Glutamatergic neuron (in vitro differentiated cells): ENCODE measurements at regions not wholly inside any gene's neighbourhood (a gene's known extent, or its start where the extent isn't known, plus 50 kb on each side); places are given as distances from the start of the nearest gene placed in this dataset.

Source experiments
- DNase-seq: peaks from one replicate; pipeline ENCODE4 v3.0.0; 2022
- H3K27ac Mint-ChIP-seq: one replicate; pipeline ENCODE4 v1.8.0; 2020; ENCODE audit warnings: mild to moderate bottlenecking, mixed read lengths, inconsistent platforms; ENCODE audit not compliant: unreplicated experiment
- H3K27me3 Mint-ChIP-seq: one replicate; pipeline ENCODE4 v1.8.0; 2020; ENCODE audit warnings: mild to moderate bottlenecking, moderate library complexity, mixed read lengths, inconsistent platforms; ENCODE audit not compliant: unreplicated experiment
- H3K36me3 Mint-ChIP-seq: one replicate; pipeline ENCODE4 v1.8.0; 2020; ENCODE audit warnings: mild to moderate bottlenecking, mixed read lengths, inconsistent platforms; ENCODE audit not compliant: unreplicated experiment
- H3K4me1 Mint-ChIP-seq: one replicate; pipeline ENCODE4 v1.8.0; 2020; ENCODE audit warnings: mild to moderate bottlenecking, low read depth, mixed read lengths, inconsistent platforms; ENCODE audit not compliant: unreplicated experiment
- H3K4me3 Mint-ChIP-seq: one replicate; pipeline ENCODE4 v1.8.0; 2020; ENCODE audit warnings: mild to moderate bottlenecking, mixed read lengths, inconsistent platforms; ENCODE audit not compliant: unreplicated experiment
- H3K9me3 Mint-ChIP-seq: one replicate; pipeline ENCODE4 v1.8.0; 2020; ENCODE audit warnings: mild to moderate bottlenecking, moderate library complexity, mixed read lengths, inconsistent platforms; ENCODE audit not compliant: unreplicated experiment
- CTCF ChIP-seq: fragments of 200-600 bp; sonication (generic); IDR thresholded peaks from one replicate; pipeline ENCODE4 v1.5.0; 2021; ENCODE audit not compliant: partially characterized antibody, unreplicated experiment

GRCh38 chr3:124660599-124660998 is 69.7 kb upstream of the UMPS start:
- TF ChIP-seq CTCF: no peak
- Mint-ChIP-seq H3K4me1 (no peaks in the 10 kb centered on the region), H3K4me3 (no peak overlapping the region), H3K27me3 (peaks cover 3% of the 10 kb centered on the region), H3K9me3 (peaks cover 11% of the 10 kb centered on the region), H3K36me3 (no peaks in the 10 kb centered on the region), H3K27ac (no peak overlapping the region)
- no peak for DNase-seq

GRCh38 chr3:124663690-124664089 is 66.6 kb upstream of the UMPS start:
- H3K27ac Mint-ChIP-seq: no peak overlapping the region
- peaks cover 2% of the 10 kb centered on the region for H3K27me3 Mint-ChIP-seq
- H3K4me3 Mint-ChIP-seq: no peak overlapping the region
- no peak for TF ChIP-seq CTCF
- no peaks in the 10 kb centered on the region for H3K4me1 Mint-ChIP-seq
- H3K36me3 Mint-ChIP-seq: peaks cover 5% of the 10 kb centered on the region
- no peak for DNase-seq
- peaks cover 5% of the 10 kb centered on the region for H3K9me3 Mint-ChIP-seq

GRCh38 chr3:124664804-124665203 is 65.4 kb upstream of the UMPS start:
- H3K4me3 Mint-ChIP-seq: no peak overlapping the region
- no peak overlapping the region for H3K27ac Mint-ChIP-seq
- peaks cover 2% of the 10 kb centered on the region for H3K27me3 Mint-ChIP-seq
- H3K9me3 Mint-ChIP-seq: peaks cover 5% of the 10 kb centered on the region
- peaks cover 5% of the 10 kb centered on the region for H3K36me3 Mint-ChIP-seq
- H3K4me1 Mint-ChIP-seq: no peaks in the 10 kb centered on the region
- no peak for DNase-seq
- TF ChIP-seq CTCF: no peak

GRCh38 chr3:124666067-124666466 is 64.2 kb upstream of the UMPS start:
- TF ChIP-seq CTCF: no peak
- Mint-ChIP-seq H3K4me1 (no peaks in the 10 kb centered on the region), H3K27me3 (peaks cover 2% of the 10 kb centered on the region), H3K4me3 (no peak overlapping the region), H3K36me3 (peaks cover 11% of the 10 kb centered on the region), H3K27ac (no peak overlapping the region), H3K9me3 (peaks cover 7% of the 10 kb centered on the region)
- DNase-seq: no peak

- Mint-ChIP-seq H3K4me3 (no peak overlapping the region), H3K4me1 (no peaks in the 10 kb centered on the region), H3K27ac (no peak overlapping the region), H3K27me3 (no peaks in the 10 kb centered on the region), H3K9me3 (peaks cover 10% of the 10 kb centered on the region), H3K36me3 (peaks cover 11% of the 10 kb centered on the region)
- TF ChIP-seq CTCF: no peak
- no peak for DNase-seq
Measured at GRCh38 chr3:124669470-124669869, 60.8 kb upstream of the UMPS start.
